ENCODE measurements at regions not wholly inside any gene's neighbourhood (a gene's known extent, or its start where the extent isn't known, plus 50 kb on each side); places are given as distances from the start of the nearest gene placed in this dataset.
A peak's percentile ranks its signal among the peaks of the same experiment; 100 is the strongest.

DNA sequence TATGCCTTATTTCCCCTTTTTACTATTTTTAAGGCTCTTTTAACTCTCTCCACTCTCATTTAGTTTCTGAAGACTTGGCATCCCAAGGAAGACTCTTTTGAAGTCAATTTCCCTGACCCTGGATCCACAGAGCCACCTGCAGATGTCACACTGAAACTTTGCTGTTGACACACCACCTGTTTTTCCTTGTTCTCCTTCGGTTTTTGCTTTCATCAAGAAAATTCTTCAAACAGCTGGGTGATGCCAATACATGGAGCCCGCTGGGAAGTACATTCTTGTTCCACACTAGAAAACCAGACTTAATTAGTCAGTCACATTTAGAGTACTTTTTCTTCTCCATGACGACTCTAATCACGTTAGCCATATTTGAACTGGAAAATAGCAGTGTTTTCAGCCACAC, 293.9 kb downstream of the PDGFC start:
- CTCF ChIA-PET (ENCODE audit: unreplicated experiment) = no interaction called here
- intact Hi-C loops (cut with micrococcal nuclease; ENCODE audit: unreplicated experiment) = no loop called here
- BruUV-seq (replicated peaks) = no TSS peak

DNA sequence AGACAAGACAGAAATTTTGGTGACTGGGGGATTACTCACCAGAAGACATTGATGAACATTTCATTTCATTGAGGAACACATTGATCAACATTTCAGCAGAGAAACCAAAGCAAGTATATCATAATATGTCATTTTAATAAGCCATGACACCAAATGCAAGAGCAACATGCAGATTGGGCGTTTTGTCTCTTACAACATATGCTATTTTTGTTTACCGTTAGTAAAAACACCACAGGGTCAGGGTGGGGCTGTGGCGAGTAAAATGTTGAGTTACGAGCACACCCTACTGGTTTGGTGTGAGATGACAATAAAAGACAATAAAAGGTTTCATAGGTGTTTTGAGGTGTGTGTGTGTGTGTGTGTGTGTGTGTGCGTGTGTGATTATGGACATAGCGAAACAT, 294.5 kb downstream of the PDGFC start:
- Histone ChIP-seq H3K4me3 (ENCODE audit: low read depth, low read length, poor library complexity, severe bottlenecking) (no peak overlapping the region), H3K9me2 (ENCODE audit: insufficient read depth, low read length) (no peaks in the 10 kb centered on the region), H3K36me3 (ENCODE audit: insufficient read depth, low read length) (no peaks in the 10 kb centered on the region), H3K4me1 (ENCODE audit: insufficient read depth, low read length, poor library complexity, severe bottlenecking) (no peaks in the 10 kb centered on the region), H3K27ac (ENCODE audit: low read depth, low read length, poor library complexity, severe bottlenecking) (no peak overlapping the region), H3K79me2 (ENCODE audit: insufficient read depth, low read depth, low read length) (no peaks in the 10 kb centered on the region), H4K20me1 (ENCODE audit: insufficient read depth, low read length) (no peaks in the 10 kb centered on the region), H3K9me3 (ENCODE audit: low read length) (no peaks in the 10 kb centered on the region), H2AFZ (ENCODE audit: low read length) (no peak overlapping the region), H3K4me2 (ENCODE audit: low read length) (no peak overlapping the region)
- DNase-seq (ENCODE audit: low spot score) = peak; percentile 0
- ChIA-PET POLR2A (interaction anchor here (1.1 kb wide), 1 partner anchor 24 kb away, joined by 3 read pairs; no protein-coding TSS in a partner anchor), CTCF (ENCODE audit: unreplicated experiment) (no interaction called here)
- no peak for TF ChIP-seq EZH2phosphoT487 (IDR thresholded peaks at IDR 0.05; ENCODE audit: borderline replicate concordance, low read depth, low read length)
- TF ChIP-seq, protein P1, sequence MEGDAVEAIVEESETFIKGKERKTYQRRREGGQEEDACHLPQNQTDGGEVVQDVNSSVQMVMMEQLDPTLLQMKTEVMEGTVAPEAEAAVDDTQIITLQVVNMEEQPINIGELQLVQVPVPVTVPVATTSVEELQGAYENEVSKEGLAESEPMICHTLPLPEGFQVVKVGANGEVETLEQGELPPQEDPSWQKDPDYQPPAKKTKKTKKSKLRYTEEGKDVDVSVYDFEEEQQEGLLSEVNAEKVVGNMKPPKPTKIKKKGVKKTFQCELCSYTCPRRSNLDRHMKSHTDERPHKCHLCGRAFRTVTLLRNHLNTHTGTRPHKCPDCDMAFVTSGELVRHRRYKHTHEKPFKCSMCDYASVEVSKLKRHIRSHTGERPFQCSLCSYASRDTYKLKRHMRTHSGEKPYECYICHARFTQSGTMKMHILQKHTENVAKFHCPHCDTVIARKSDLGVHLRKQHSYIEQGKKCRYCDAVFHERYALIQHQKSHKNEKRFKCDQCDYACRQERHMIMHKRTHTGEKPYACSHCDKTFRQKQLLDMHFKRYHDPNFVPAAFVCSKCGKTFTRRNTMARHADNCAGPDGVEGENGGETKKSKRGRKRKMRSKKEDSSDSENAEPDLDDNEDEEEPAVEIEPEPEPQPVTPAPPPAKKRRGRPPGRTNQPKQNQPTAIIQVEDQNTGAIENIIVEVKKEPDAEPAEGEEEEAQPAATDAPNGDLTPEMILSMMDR (conservative IDR thresholded peaks at IDR 0.05; ENCODE audit: low read length) = peak; percentile 53
- no TSS peak for BruUV-seq (replicated peaks)
- intact Hi-C loops (cut with micrococcal nuclease; ENCODE audit: unreplicated experiment) = no loop called here

More for the DNA sequence above, 293.9 kb downstream of the PDGFC start:
- H3K27ac ChIP-seq (ENCODE audit: low read depth, low read length, poor library complexity, severe bottlenecking) = no peak overlapping the region
- H3K36me3 ChIP-seq (ENCODE audit: insufficient read depth, low read length) = no peaks in the 10 kb centered on the region
- H2AFZ ChIP-seq (ENCODE audit: low read length) = no peak overlapping the region
- POLR2A ChIA-PET = no interaction called here
- no peak overlapping the region for H3K4me2 ChIP-seq (ENCODE audit: low read length)
- no peak overlapping the region for H3K4me3 ChIP-seq (ENCODE audit: low read depth, low read length, poor library complexity, severe bottlenecking)
- H3K9me3 ChIP-seq (ENCODE audit: low read length) = no peaks in the 10 kb centered on the region
- no peaks in the 10 kb centered on the region for H4K20me1 ChIP-seq (ENCODE audit: insufficient read depth, low read length)
- H3K9me2 ChIP-seq (ENCODE audit: insufficient read depth, low read length) = no peaks in the 10 kb centered on the region
- no peak for DNase-seq (ENCODE audit: low spot score)
- no peaks in the 10 kb centered on the region for H3K4me1 ChIP-seq (ENCODE audit: insufficient read depth, low read length, poor library complexity, severe bottlenecking)
- H3K79me2 ChIP-seq (ENCODE audit: insufficient read depth, low read depth, low read length) = no peaks in the 10 kb centered on the region
- TF ChIP-seq EZH2phosphoT487 (IDR thresholded peaks at IDR 0.05; ENCODE audit: borderline replicate concordance, low read depth, low read length) = no peak
- TF ChIP-seq, protein P1 (conservative IDR thresholded peaks at IDR 0.05; ENCODE audit: low read length) = no peak

DNA sequence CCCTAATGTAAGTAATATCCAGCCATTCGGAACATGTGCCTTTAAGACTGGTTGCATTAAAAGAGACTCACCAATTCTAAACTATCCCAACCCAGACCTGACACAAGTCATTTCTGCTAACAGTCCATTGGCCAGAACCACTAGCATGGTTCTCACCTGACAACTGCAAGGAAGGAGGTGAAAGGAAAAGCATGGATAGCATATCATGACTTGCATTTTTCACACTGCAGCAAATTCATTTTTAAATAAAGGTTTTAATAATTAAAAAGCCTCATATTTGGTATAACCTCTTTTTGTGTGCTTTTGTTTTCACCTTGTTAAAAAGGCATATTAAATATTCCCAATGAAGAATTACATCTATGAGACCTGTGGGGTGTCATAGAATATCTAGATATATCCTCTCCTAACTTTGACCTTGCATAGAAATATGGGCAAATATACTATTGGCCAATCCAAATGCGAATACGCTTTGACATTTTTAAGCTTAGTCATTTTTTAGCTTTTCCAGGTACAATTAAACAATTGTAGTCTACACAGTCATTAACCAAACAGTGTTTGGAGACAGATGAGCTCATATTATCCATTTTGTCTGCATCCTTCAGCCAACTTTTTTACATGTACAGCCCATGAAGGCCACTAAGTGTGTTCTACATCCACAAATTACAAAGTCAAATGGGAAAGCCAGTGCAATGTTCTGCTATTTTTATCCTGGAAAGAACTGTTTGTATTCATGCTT, 295.3 kb downstream of the PDGFC start:
- H3K4me3 ChIP-seq (ENCODE audit: low read depth, low read length, poor library complexity, severe bottlenecking) = no peak overlapping the region
- TF ChIP-seq, protein P1 (conservative IDR thresholded peaks at IDR 0.05; ENCODE audit: low read length) = no peak
- TF ChIP-seq EZH2phosphoT487 (IDR thresholded peaks at IDR 0.05; ENCODE audit: borderline replicate concordance, low read depth, low read length) = no peak
- H3K9me3 ChIP-seq (ENCODE audit: low read length) = no peaks in the 10 kb centered on the region
- no peaks in the 10 kb centered on the region for H3K9me2 ChIP-seq (ENCODE audit: insufficient read depth, low read length)
- H3K27ac ChIP-seq (ENCODE audit: low read depth, low read length, poor library complexity, severe bottlenecking) = no peak overlapping the region
- H3K36me3 ChIP-seq (ENCODE audit: insufficient read depth, low read length) = no peaks in the 10 kb centered on the region
- no peak overlapping the region for H2AFZ ChIP-seq (ENCODE audit: low read length)
- H3K4me1 ChIP-seq (ENCODE audit: insufficient read depth, low read length, poor library complexity, severe bottlenecking) = no peaks in the 10 kb centered on the region
- H3K79me2 ChIP-seq (ENCODE audit: insufficient read depth, low read depth, low read length) = no peaks in the 10 kb centered on the region
- DNase-seq (ENCODE audit: low spot score) = no peak
- BruUV-seq (replicated peaks) = no TSS peak
- intact Hi-C loops (cut with micrococcal nuclease; ENCODE audit: unreplicated experiment) = no loop called here
- H3K4me2 ChIP-seq (ENCODE audit: low read length) = no peak overlapping the region
- CTCF ChIA-PET (ENCODE audit: unreplicated experiment) = no interaction called here
- POLR2A ChIA-PET = interaction anchor here (1.1 kb wide), 1 partner anchor 23 kb away, joined by 3 read pairs; no protein-coding TSS in a partner anchor
- no peaks in the 10 kb centered on the region for H4K20me1 ChIP-seq (ENCODE audit: insufficient read depth, low read length)

All from OCI-LY7 (cell line).